ENCODE measurements at regions not wholly inside any gene's neighbourhood (a gene's known extent, or its start where the extent isn't known, plus 50 kb on each side); places are given as distances from the start of the nearest gene placed in this dataset.

- no peak for TF ChIP-seq POLR2A (IDR thresholded peaks at IDR 0.05)
- TF ChIP-seq CTCF (IDR thresholded peaks at IDR 0.05) = no peak
- TF ChIP-seq EP300 (IDR thresholded peaks at IDR 0.05) = no peak
Observed at GRCh38 chr17:79185671-79186070, 111.0 kb downstream of the ENGASE start.

Data from tibial nerve (tissue), 4 donors.